Esophagus (tissue), 2 donors: ENCODE measurements at regions not wholly inside any gene's neighbourhood (a gene's known extent, or its start where the extent isn't known, plus 50 kb on each side); places are given as distances from the start of the nearest gene placed in this dataset.

Experiments used
- H3K27ac ChIP-seq, 2 donors: one replicate each; pipeline ENCODE4 v1.5.1; 2013; ENCODE audit warnings: low read depth in 2 of 2, mild to moderate bottlenecking in 2 of 2, inconsistent platforms in 1 of 2, low read length in 1 of 2, moderate library complexity in 1 of 2
- H3K27me3 ChIP-seq, 2 donors: one replicate each; pipeline ENCODE4 v1.6.1; 2013; ENCODE audit warnings: low read length in 2 of 2, control low read depth in 1 of 2, mild to moderate bottlenecking in 1 of 2; ENCODE audit not compliant: insufficient read depth in 2 of 2, control insufficient read depth in 1 of 2
- H3K36me3 ChIP-seq, 2 donors: one replicate each; pipeline ENCODE4 v1.6.1; 2013; ENCODE audit warnings: low read length in 1 of 2; ENCODE audit not compliant: control insufficient read depth in 2 of 2, insufficient read depth in 2 of 2
- H3K4me1 ChIP-seq, 2 donors: one replicate each; pipeline ENCODE4 v1.6.1; 2013; ENCODE audit warnings: low read length in 1 of 2; ENCODE audit not compliant: control insufficient read depth in 2 of 2, insufficient read depth in 2 of 2
- H3K4me3 ChIP-seq, 2 donors: one replicate each; pipeline ENCODE4 v1.5.1; 2013; ENCODE audit warnings: low read length in 2 of 2, mild to moderate bottlenecking in 2 of 2, low read depth in 1 of 2, moderate library complexity in 1 of 2
- H3K9me3 ChIP-seq, 2 donors: one replicate each; pipeline ENCODE4 v1.6.1; 2013; ENCODE audit warnings: mild to moderate bottlenecking in 2 of 2, low read depth in 1 of 2, low read length in 1 of 2, moderate library complexity in 1 of 2; ENCODE audit not compliant: control insufficient read depth in 2 of 2, insufficient read depth in 1 of 2
- WGBS, 2 donors: extraction: QIAGEN DNeasy Blood & Tissue Kit; methylation state at CpG; one replicate each; pipeline ENCODE4 v1.1.7; 2013; 5-methylcytosine and 5-hydroxymethylcytosine counted together
- donor health status: healthy with polysubstance abuse.
- donor health status: Bipolar disorder and iron deficiency.

- Histone ChIP-seq H3K9me3 (peaks cover 0 to 4% of the 10 kb centered on the region in 2 donors), H3K4me1 (no peaks in the 10 kb centered on the region), H3K27me3 (no peaks in the 10 kb centered on the region), H3K27ac (no peak overlapping the region), H3K4me3 (no peak overlapping the region), H3K36me3 (no peaks in the 10 kb centered on the region)
- 80 to 91% methylated on average over 4 of the region's 4 CpGs for WGBS, 2 donors
Measured at GRCh38 chr9:93815135-93815534, 140.0 kb downstream of the BARX1 start.

GRCh38 chr9:93814077-93814956 is 140.8 kb downstream of the BARX1 start:
- H3K4me3 ChIP-seq: no peak overlapping the region
- H3K4me1 ChIP-seq: no peaks in the 10 kb centered on the region
- no peaks in the 10 kb centered on the region for H3K27me3 ChIP-seq
- H3K36me3 ChIP-seq: no peaks in the 10 kb centered on the region
- H3K9me3 ChIP-seq: peaks cover 0 to 4% of the 10 kb centered on the region in 2 donors
- 30 to 37% methylated on average over 12 of the region's 12 CpGs for WGBS, 2 donors
- H3K27ac ChIP-seq: no peak overlapping the region

GRCh38 chr9:93813221-93814076 is 141.7 kb downstream of the BARX1 start:
- no peaks in the 10 kb centered on the region for H3K27me3 ChIP-seq
- no peak overlapping the region for H3K4me3 ChIP-seq
- no peaks in the 10 kb centered on the region for H3K36me3 ChIP-seq
- no peak overlapping the region for H3K27ac ChIP-seq
- no peaks in the 10 kb centered on the region for H3K4me1 ChIP-seq
- H3K9me3 ChIP-seq: peaks cover 0 to 4% of the 10 kb centered on the region in 2 donors
- 57 to 59% methylated on average over 7 of the region's 7 CpGs for WGBS, 2 donors

- Histone ChIP-seq H3K9me3 (peaks cover 0 to 4% of the 10 kb centered on the region in 2 donors), H3K36me3 (no peaks in the 10 kb centered on the region), H3K27me3 (no peaks in the 10 kb centered on the region), H3K27ac (no peak overlapping the region), H3K4me3 (no peak overlapping the region), H3K4me1 (no peaks in the 10 kb centered on the region)
- WGBS, 2 donors: 93 to 94% methylated on average over 1 of the region's 1 CpG
Measured at GRCh38 chr9:93812410-93812668, 142.8 kb downstream of the BARX1 start.

- Histone ChIP-seq H3K27me3 (no peaks in the 10 kb centered on the region), H3K4me1 (no peaks in the 10 kb centered on the region), H3K27ac (no peak overlapping the region), H3K36me3 (no peaks in the 10 kb centered on the region), H3K9me3 (peaks cover 0 to 4% of the 10 kb centered on the region in 2 donors), H3K4me3 (no peak overlapping the region)
- 37 to 41% methylated on average over 44 to 45 of the region's 45 CpGs for WGBS, 2 donors
Measured at GRCh38 chr9:93810028-93810971, 144.9 kb downstream of the BARX1 start.

GRCh38 chr9:93809204-93809940 is 145.8 kb downstream of the BARX1 start:
- H3K4me3 ChIP-seq: no peak overlapping the region
- H3K27ac ChIP-seq: no peak overlapping the region
- H3K4me1 ChIP-seq: no peaks in the 10 kb centered on the region
- H3K9me3 ChIP-seq: peaks cover 0 to 4% of the 10 kb centered on the region in 2 donors
- 85 to 89% methylated on average over 12 of the region's 12 CpGs for WGBS, 2 donors
- H3K36me3 ChIP-seq: no peaks in the 10 kb centered on the region
- no peaks in the 10 kb centered on the region for H3K27me3 ChIP-seq

- no peak overlapping the region for H3K4me3 ChIP-seq
- no peaks in the 10 kb centered on the region for H3K36me3 ChIP-seq
- no peaks in the 10 kb centered on the region for H3K4me1 ChIP-seq
- WGBS, 2 donors: 80 to 83% methylated on average over 10 of the region's 10 CpGs
- peaks cover 0 to 4% of the 10 kb centered on the region in 2 donors for H3K9me3 ChIP-seq
- H3K27me3 ChIP-seq: no peaks in the 10 kb centered on the region
- no peak overlapping the region for H3K27ac ChIP-seq
Measured at GRCh38 chr9:93808115-93809029, 146.8 kb downstream of the BARX1 start.
